HUES64 (cell line): ENCODE measurements at regions not wholly inside any gene's neighbourhood (a gene's known extent, or its start where the extent isn't known, plus 50 kb on each side); places are given as distances from the start of the nearest gene placed in this dataset.
"Not testable (repeated sequence)": the region's sequence is repeated elsewhere in the genome, so short reads cannot be mapped to it uniquely, and the experiment has no call there.

Experiments
- H3K27ac ChIP-seq: 2 replicates; pipeline ENCODE4 v1.7.0; 2013; ENCODE audit warnings: low read depth, low read length, inconsistent platforms
- H3K27me3 ChIP-seq: 2 replicates; pipeline ENCODE4 v1.6.1; 2013; ENCODE audit warnings: mild to moderate bottlenecking, low read length; ENCODE audit not compliant: insufficient read depth
- H3K36me3 ChIP-seq: 2 replicates; pipeline ENCODE4 v1.6.1; 2013; ENCODE audit warnings: mild to moderate bottlenecking, low read length; ENCODE audit not compliant: insufficient read depth
- H3K4me1 ChIP-seq: 2 replicates; pipeline ENCODE4 v1.6.1; 2013; ENCODE audit warnings: mild to moderate bottlenecking, low read length, moderate library complexity; ENCODE audit not compliant: insufficient read depth
- H3K4me3 ChIP-seq: 2 replicates; pipeline ENCODE4 v1.5.1; 2013; ENCODE audit warnings: mild to moderate bottlenecking, low read length, moderate library complexity
- H3K9ac ChIP-seq: 2 replicates; pipeline ENCODE4 v1.6.1; 2013; ENCODE audit warnings: mild to moderate bottlenecking, low read depth, low read length
- H3K9me3 ChIP-seq: 2 replicates; pipeline ENCODE4 v1.6.1; 2013; ENCODE audit warnings: low read depth, low read length; ENCODE audit not compliant: insufficient read depth
- WGBS: fragments of 150-250, 120-280 bp; methylation state at CpG from one replicate; pipeline ENCODE4 v1.1.7; 2013; ENCODE audit warnings: missing lambda C conversion rate; 5-methylcytosine and 5-hydroxymethylcytosine counted together

DNA sequence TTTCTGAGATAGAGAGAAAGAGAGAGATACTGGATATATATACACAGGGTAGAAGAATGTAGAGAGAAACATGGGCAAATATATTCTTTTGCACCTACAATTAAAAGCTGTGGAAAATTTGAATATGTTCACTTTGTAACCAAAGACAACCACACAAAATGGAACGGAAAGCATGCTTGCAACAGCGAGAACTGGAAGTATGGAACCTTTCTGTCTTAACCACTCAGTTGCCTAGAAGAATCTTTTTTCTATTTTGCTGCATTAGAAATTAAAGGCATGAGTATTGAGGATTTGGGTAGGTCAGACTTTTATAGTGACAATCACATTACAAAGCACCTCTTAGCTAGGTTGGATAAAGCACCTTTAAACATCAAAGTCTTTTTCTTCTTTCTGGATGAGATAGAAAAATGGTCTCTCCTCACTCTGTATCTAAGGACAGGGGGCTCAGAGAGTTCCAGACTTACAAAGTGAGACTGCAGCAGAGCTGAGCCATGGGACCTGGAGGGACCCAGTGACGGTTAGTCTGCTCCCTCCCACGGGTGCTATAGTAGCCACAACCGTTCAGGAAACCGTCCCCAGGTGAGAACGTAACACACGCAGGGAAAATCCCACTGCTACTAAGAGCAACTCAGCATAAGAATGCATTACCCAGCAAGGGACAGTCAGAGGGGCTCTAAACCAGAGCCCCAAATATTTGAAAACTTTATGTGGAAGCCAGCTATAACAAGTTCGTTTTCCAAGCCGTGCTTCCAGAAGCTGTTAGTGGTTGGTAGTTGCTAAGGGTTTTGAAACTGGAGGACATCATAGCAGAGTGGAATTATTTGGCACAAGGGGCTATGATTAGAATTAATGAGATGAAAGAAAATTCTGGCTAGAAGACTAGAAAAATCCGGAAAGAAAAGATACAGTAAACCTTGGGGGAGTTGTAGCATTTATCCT lies 97.1 kb downstream of the DAD1 start:
- H3K36me3 ChIP-seq: no peaks in the 10 kb centered on the region
- no peaks in the 10 kb centered on the region for H3K27me3 ChIP-seq
- no peaks in the 10 kb centered on the region for H3K9me3 ChIP-seq
- H3K9ac ChIP-seq: no peak overlapping the region
- 0 out of 2 replicates have a peak, but pooled peaks cover 3% of the 10 kb centered on the region for H3K4me1 ChIP-seq
- 69% methylated on average over 11 of the region's 11 CpGs for WGBS
- H3K27ac ChIP-seq: no peak overlapping the region
- H3K4me3 ChIP-seq: no peak overlapping the region

DNA sequence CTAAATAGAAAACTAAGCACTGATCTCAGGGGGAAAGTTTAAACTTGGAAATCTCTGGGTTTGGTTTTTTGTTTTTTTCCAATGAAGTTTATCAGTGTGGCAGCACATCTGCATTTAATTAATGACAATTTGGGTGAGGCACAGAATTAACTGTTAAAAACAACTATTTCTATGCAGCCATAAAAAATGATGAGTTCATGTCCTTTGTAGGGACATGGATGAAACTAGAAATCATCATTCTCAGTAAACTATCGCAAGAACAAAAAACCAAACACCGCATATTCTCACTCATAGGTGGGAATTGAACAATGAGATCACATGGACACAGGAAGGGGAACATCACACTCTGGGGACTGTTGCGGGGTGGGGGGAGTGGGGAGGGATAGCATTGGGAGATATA lies 98.0 kb downstream of the DAD1 start:
- not testable (repeated sequence) for H3K4me3 ChIP-seq, H3K9me3 ChIP-seq, H3K36me3 ChIP-seq, H3K4me1 ChIP-seq, H3K9ac ChIP-seq, H3K27me3 ChIP-seq, H3K27ac ChIP-seq
- WGBS: no CpG with 5 or more reads among the region's 3 CpGs

DNA sequence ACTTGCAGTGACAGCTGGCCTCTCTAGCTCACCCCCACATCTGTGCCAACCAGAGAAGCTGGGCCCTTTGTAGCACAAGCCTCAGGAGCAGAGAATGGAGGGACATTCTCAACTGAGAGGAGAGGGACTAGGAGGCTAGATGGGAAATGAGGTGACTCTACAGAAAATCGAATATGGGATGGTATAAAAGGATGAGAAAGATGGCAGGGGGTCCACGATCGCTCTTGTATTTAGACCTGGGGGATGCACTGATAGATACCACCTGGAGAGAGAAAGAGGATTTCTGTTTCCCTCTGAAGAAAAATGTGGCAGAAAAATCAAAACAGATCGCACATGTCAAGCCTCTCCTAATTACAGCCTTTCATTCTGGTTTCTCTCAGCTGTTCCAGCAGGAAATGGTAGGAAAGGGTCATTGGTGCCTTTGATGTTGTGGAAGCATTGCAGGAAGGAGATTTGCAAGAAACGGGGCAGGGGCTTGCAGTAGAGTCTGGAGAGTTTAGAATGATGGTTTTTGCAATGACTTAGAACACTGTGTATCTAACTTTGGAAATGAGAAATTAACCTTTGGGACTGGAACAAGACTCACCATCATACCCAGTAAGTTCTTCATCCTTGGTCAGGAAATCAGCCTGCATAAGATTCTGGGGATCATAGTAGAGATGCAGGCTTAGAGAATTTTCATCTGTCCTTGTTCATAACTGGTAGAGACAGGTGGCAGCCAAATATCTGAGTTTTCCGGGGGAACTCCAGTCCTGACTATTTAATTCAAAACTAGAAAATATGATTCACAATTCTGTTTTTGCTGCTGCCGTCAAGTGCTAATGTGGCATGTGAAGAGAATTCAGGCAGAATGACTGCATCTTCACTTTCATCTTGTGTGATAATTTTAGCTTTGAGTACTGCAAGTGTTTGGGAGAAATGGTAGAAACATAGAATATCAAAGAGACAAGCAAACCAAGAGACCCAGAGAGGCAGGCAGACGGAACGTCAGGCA lies 98.8 kb downstream of the DAD1 start:
- Histone ChIP-seq H3K27ac (no peak overlapping the region), H3K4me3 (no peak overlapping the region), H3K36me3 (no peaks in the 10 kb centered on the region), H3K27me3 (no peaks in the 10 kb centered on the region), H3K9me3 (no peaks in the 10 kb centered on the region), H3K4me1 (0 out of 2 replicates have a peak, but pooled peaks cover 3% of the 10 kb centered on the region), H3K9ac (no peak overlapping the region)
- WGBS: 89% methylated on average over 9 of the region's 9 CpGs

DNA sequence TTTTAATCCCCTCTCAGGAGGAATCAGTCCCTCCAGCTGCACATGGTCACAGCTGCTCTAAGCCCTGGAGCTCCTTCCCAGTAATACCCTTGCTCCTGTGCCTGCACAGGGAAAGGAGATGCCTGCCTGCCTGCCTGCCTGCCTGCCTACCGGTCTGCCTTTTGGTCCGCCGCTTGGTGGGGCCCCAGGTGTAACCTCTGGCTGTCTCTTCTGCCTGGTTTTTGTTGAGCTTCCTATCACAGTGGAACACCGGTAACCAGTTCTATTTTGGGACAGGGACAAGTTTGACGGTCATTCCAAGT lies 99.8 kb downstream of the DAD1 start:
- H3K27me3 ChIP-seq: no peaks in the 10 kb centered on the region
- 0 out of 2 replicates have a peak, but pooled peaks cover 3% of the 10 kb centered on the region for H3K4me1 ChIP-seq
- no peak overlapping the region for H3K9ac ChIP-seq
- H3K27ac ChIP-seq: no peak overlapping the region
- H3K36me3 ChIP-seq: no peaks in the 10 kb centered on the region
- H3K4me3 ChIP-seq: no peak overlapping the region
- WGBS: 88% methylated on average over 5 of the region's 5 CpGs
- no peaks in the 10 kb centered on the region for H3K9me3 ChIP-seq

DNA sequence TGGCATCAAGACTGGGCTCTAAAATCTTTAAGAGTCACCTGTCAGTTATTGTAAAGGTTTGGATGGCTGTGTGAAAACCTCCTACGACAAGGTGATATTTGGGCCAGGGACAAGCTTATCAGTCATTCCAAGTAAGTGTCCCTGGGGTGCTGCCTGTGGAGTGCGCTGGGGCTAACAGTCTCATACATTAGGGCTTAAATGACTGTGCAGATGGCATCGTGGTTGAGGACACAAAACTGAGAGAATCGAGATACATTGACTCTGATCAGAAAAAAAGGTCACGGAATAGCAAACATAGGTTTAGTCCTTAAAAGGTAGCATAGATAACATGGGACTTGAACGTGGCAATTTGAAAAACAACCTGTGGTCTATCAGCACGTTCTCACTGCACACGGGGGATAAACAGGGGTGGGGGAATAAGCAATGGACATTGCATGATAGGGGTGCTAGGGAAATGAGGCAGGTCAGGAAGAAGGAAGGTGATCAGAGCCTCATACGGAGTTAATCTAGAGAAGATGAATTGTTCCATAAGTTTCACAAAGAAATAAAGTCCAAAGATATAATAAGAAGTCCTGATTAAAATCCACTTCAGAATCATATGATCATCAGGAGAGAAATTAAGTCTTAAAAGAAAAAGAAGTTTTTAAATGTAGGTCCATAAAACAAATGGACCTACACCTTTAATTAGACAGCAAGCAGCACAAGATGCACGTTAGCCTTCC lies 100.3 kb downstream of the DAD1 start:
- no peaks in the 10 kb centered on the region for H3K9me3 ChIP-seq
- H3K36me3 ChIP-seq: no peaks in the 10 kb centered on the region
- H3K9ac ChIP-seq: no peak overlapping the region
- H3K4me1 ChIP-seq: 0 out of 2 replicates have a peak, but pooled peaks cover 3% of the 10 kb centered on the region
- WGBS: 90% methylated on average over 10 of the region's 10 CpGs
- H3K4me3 ChIP-seq: no peak overlapping the region
- H3K27ac ChIP-seq: no peak overlapping the region
- no peaks in the 10 kb centered on the region for H3K27me3 ChIP-seq

DNA sequence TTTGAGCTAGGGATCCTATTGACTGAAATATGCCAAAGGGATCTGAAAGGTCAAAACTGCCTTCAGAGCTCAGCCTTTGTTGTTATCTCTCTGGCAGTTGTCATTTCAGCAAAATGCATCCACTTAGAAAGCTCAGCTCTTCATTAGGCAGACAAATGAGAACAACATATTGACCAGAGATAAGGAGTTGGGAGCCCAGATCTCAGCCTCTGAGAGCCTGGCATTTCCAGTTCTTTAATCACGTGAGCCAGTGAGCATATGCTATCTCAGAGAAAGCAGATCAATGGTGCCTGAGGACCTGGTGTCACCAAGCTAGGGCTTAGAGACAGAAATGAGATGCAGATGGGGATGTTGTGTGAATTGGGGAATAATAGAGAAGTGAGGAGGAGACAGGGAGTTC lies 101.1 kb downstream of the DAD1 start:
- 79% methylated on average over 1 of the region's 1 CpG for WGBS
- no peak overlapping the region for H3K9ac ChIP-seq
- no peaks in the 10 kb centered on the region for H3K36me3 ChIP-seq
- no peaks in the 10 kb centered on the region for H3K9me3 ChIP-seq
- 0 out of 2 replicates have a peak, but pooled peaks cover 5% of the 10 kb centered on the region for H3K4me1 ChIP-seq
- no peaks in the 10 kb centered on the region for H3K27me3 ChIP-seq
- H3K4me3 ChIP-seq: no peak overlapping the region
- H3K27ac ChIP-seq: no peak overlapping the region

DNA sequence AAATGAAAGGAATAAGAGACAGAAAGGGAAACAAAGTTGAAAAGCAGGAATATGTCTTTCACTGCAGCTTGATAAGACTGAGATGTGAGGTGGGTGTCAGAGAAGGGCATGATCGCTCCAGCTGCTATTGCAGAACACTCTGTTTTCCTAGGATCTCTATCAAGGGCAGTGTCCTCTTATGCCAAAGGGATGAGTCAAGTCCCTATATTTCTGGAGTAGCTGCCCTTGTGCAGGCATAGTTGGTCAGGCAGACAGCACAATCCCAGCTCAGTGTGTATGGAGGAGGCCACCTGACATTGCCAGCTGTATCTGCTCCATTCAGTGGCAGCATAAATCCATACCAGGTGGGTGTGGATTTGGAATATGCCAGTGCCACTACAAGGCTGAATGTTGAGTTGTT lies 101.6 kb downstream of the DAD1 start:
- Histone ChIP-seq H3K36me3 (no peaks in the 10 kb centered on the region), H3K27ac (no peak overlapping the region), H3K9ac (no peak overlapping the region), H3K4me3 (no peak overlapping the region), H3K9me3 (no peaks in the 10 kb centered on the region), H3K4me1 (peaks cover 8% of the 10 kb centered on the region; the same call in 1 of the 2 replicates), H3K27me3 (no peaks in the 10 kb centered on the region)
- WGBS: 97% methylated on average over 1 of the region's 1 CpG

DNA sequence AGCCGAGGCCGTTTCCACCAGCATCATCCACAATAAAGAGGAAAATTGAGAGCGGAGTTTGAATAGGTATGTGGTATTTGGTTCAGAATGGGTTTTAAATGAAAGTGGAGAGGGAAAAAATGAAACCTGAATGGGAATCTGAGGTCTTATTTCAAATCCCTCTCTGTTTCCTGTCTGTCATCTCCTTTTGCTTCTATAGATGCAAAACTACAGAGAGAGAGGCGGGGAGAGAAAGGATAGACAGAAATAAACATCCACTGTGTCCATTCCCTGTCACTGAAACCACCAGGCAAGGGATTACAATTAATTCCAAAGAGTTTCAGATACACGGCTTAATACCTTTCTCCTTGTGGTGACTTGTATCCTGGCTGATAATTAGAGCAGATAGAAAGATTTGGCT lies 102.3 kb downstream of the DAD1 start:
- Histone ChIP-seq H3K9me3 (no peaks in the 10 kb centered on the region), H3K9ac (no peak overlapping the region), H3K4me3 (no peak overlapping the region), H3K4me1 (peaks cover 15% of the 10 kb centered on the region), H3K27ac (no peak overlapping the region), H3K36me3 (no peaks in the 10 kb centered on the region), H3K27me3 (no peaks in the 10 kb centered on the region)
- WGBS: 96% methylated on average over 3 of the region's 5 CpGs

DNA sequence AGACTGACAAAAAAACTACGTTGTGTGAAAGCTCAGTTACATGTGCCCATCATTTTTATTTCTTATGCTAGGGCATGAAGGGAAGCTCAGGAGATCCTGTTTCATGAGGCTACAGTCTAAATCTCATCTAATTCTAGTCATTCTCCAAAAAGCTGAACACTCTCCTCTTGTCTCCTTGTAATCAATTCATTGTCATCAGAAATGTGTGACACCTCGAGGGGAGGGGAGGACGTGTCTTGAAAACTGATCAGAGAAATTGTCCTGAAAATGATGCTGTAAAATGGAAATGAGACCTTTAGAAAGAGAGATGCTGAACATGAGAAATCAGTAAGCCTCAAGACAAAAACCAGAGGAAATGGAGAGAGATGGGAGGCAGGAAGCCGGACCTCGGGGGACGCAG lies 103.4 kb downstream of the DAD1 start:
- WGBS: 95% methylated on average over 6 of the region's 6 CpGs
- H3K9ac ChIP-seq: no peak overlapping the region
- H3K36me3 ChIP-seq: no peaks in the 10 kb centered on the region
- no peak overlapping the region for H3K27ac ChIP-seq
- H3K4me3 ChIP-seq: no peak overlapping the region
- H3K4me1 ChIP-seq: peaks cover 24% of the 10 kb centered on the region
- H3K9me3 ChIP-seq: no peaks in the 10 kb centered on the region
- H3K27me3 ChIP-seq: no peaks in the 10 kb centered on the region

DNA sequence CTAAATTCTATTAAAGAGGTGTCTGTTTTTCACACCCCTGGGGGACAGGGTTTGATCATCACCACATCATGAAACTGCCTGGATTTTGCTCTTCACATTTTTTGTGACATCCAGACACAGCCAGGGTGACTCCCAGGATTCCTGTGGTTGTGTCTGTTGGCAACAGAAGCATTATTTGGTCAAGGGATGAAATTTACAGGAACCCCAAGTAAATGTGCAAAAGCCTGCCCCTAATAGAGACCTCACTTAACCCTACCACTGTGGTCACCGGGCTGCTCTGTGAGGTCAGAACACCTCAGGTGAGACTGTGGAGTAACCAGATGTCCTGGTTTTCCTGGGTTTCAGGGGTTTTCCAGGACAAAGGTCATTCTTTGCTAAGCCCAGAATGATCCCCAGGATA lies 103.8 kb downstream of the DAD1 start:
- no peak overlapping the region for H3K9ac ChIP-seq
- no peak overlapping the region for H3K4me3 ChIP-seq
- 95% methylated on average over 1 of the region's 1 CpG for WGBS
- H3K36me3 ChIP-seq: no peaks in the 10 kb centered on the region
- H3K9me3 ChIP-seq: no peaks in the 10 kb centered on the region
- no peaks in the 10 kb centered on the region for H3K27me3 ChIP-seq
- H3K27ac ChIP-seq: no peak overlapping the region
- H3K4me1 ChIP-seq: peaks cover 28% of the 10 kb centered on the region
